HTR-8/SVneo (cell line): ENCODE measurements at regions not wholly inside any gene's neighbourhood (a gene's known extent, or its start where the extent isn't known, plus 50 kb on each side); places are given as distances from the start of the nearest gene placed in this dataset.

Experiments used
- DNase-seq: peaks from one replicate; pipeline ENCODE4 v3.0.0; 2011; ENCODE audit warnings: low spot score, mixed read lengths; ENCODE audit not compliant: insufficient read length
- FAIRE-seq: peaks from 2 replicates; lab custom pipeline; 2011; peaks lifted over from hg19 to GRCh38; lab: Jason Lieb, UNC

- FAIRE-seq: no peak
- DNase-seq: no peak
Measured at GRCh38 chr4:180698550-180699195, 1544.5 kb upstream of the TENM3 start.

GRCh38 chr4:180706766-180707165 lies 1536.4 kb upstream of the TENM3 start:
- FAIRE-seq: no peak
- no peak for DNase-seq

DNA sequence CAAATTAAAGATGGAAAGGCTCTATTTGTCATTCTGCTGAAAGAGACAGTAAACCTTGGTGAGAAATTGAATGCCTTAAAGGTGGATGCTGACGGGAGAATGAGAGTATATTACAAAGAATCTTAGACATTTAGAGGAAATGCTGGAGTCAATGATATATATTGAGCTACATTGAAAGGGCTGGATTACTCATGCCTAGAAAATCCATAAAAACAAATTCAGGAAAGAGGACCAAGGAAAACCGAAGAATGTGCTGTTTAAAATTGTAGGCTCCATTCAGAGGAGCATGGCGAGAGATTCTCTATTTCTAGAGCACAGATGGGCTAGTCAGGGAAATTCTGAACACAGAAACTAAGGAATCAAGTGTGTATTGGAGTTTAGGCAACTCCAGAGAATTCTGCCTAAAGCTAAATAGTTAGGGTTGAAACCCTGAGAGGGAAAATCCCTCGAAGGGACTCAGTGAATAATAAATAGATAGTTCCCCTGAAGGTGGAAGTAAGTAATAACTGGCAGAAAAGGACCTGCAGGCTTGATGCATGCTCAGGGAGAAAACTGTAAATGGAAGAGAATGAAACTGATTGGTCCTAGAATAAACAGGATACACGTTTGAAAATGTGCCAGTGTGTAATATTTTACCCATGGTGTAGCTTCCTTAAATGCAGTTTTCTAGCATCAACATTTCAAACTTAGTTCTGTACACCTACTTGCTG lies 1532.4 kb upstream of the TENM3 start:
- FAIRE-seq (no peak), DNase-seq (no peak)

GRCh38 chr4:180717451-180718033 lies 1525.7 kb upstream of the TENM3 start:
- FAIRE-seq: no peak

DNA sequence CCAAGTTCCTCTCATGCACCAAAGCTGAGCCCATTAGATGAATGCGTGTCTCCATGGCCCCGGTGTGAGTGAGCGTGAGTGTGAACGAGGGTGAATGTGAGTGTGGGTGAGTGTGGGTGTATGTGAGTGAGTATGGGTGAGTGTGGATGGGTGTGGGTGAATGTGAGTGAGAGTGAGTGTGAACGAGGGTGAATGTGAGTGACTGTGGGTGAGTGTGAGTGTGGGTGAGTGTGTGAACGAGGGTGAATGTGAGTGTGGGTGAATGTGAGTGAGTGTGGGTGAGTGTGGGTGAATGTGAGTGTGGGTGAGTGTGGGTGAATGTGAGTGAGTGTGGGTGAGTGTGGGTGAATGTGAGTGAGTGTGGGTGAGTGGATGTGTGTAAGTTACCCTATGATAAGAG lies 1521.8 kb upstream of the TENM3 start:
- FAIRE-seq (peak; percentile 94), DNase-seq (no peak)

More at GRCh38 chr4:180717451-180718033, 1525.7 kb upstream of the TENM3 start:
- DNase-seq: no peak

GRCh38 chr4:180726611-180727010 lies 1516.6 kb upstream of the TENM3 start:
- DNase-seq (no peak), FAIRE-seq (no peak)

GRCh38 chr4:180727478-180727877 lies 1515.7 kb upstream of the TENM3 start:
- DNase-seq (no peak), FAIRE-seq (no peak)

DNA sequence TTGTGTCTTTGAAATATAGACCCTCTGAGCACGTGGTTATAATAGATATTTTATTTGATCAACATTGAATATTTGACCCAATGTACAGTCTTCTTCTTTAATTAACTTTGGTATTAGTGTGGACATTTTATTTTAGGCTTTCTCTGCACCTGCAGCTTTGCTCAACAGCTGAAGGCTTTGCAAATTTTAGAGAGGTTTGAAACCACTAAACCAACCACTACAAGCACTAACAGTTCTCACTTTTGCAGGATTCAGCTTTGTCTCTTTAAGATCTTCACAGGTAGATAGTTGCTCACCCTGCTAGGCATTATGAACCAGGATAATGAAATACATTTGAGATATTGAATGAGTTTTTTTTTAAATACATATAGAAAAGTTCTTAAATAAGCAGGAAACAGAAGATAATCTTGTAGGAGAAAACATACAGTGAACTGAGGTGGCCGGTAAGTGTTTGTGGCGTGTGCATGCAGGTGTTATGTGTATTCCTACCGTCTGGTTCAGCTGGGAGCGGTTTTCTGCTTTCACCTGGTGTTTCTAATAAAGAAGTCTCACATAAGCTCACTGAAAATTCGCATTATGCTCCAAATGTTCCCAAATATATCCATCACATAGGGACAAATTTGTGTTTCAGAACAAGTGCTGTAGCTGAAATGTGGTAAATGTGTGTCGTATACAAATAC lies 1508.3 kb upstream of the TENM3 start:
- FAIRE-seq (no peak), DNase-seq (no peak)

DNA sequence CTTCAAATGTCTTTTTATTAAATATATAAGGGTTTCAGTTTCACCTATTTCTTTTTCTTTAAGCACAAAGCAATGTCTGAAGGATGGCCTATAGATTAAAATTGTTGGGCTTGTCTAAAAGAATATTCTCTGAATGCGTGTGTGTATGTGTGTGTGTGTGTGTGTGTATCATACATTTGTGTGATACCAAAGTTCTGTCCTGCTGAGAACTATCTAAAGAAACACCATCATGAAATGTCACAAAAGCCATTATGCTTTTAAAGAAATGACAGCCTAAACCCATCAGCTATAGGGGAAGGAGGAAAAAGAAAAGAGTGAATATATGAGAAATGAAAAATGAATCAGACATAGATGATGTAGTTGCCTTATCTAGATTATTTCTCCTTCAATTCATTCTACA lies 1501.5 kb upstream of the TENM3 start:
- DNase-seq: no peak
- no peak for FAIRE-seq

DNA sequence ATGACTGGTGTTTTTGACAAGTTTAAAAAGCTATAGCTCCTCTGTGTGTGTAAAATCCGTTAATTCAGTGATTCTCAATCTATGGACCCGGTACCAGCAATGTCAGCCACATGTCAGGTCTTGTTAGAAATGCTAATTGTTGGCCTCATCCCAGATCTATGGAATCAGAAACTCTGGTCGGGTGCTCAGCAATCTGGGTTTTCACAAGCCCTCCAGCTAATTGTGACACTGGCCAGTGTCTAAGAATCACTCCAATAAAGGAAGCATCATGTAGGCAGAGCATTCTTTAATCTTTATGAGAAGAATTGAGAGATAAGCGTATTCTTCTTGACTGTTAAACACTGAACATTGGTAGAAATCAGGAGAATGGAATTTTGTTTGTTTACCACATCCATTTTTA lies 1498.2 kb upstream of the TENM3 start:
- no peak for FAIRE-seq
- no peak for DNase-seq

- FAIRE-seq: no peak
- no peak for DNase-seq
Measured at GRCh38 chr4:180751009-180751408, 1492.2 kb upstream of the TENM3 start.

GRCh38 chr4:180757927-180758326 lies 1485.3 kb upstream of the TENM3 start:
- FAIRE-seq (no peak), DNase-seq (no peak)

- FAIRE-seq: no peak
- DNase-seq: no peak
Measured at GRCh38 chr4:180766045-180766444, 1477.2 kb upstream of the TENM3 start.

DNA sequence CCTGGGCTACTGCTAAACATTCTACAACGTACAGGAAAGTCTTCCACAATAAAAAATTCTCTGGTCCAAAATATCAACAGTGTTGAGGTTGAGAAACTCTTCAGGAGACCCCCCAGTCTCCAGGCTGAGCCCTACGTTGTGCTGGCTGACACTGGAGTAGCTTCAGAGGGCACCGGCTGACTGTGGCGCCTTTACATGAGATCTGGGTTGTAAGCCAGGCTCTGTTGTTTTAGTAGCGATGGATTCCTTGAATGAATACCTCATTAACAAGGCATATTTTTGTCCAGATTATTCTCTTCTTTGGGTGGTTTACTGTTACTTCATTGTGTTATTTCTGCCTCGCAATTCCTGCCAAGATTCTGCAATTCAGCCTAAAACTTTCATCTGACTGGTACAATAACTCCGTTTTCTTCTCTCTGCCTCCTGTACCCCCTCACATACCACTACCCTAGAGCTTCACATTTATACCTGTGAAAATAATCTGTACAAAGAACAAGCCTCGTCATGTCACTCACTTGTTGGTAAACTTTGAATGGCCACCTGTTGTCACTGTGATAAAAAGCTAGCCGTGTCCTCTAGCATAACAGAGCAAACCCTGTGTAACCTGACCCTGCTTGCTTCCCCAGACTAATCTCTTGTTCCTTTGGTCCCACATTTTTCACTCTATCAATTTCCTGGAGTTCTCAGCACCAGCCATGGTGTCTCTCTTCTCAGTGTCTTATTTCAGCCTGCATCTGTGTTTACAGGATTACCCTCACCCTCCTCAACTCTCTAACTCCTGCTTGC lies 1476.1 kb upstream of the TENM3 start:
- FAIRE-seq (no peak), DNase-seq (no peak)

GRCh38 chr4:180768610-180769009 lies 1474.6 kb upstream of the TENM3 start:
- no peak for FAIRE-seq

DNA sequence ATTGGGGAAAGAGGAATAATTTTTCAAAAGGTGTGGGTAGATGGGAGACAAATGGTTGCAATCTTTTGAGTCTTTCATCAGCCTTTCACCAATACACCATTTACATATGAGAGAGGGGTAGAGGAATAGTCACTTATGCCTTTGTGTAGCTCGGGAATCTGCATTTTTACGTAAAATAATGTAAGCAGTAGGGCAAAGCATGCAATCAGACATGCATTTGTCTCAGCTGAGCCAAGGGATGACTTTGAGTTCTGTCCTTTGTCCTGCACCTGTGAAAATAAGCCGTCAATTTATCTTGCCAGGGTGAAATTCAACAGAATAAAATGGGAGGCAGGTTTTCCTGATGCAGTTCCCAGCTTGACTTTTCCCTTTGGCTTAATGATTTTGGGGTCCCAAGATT lies 1473.4 kb upstream of the TENM3 start:
- FAIRE-seq: no peak
- no peak for DNase-seq

More at GRCh38 chr4:180768610-180769009, 1474.6 kb upstream of the TENM3 start:
- DNase-seq: no peak

DNA sequence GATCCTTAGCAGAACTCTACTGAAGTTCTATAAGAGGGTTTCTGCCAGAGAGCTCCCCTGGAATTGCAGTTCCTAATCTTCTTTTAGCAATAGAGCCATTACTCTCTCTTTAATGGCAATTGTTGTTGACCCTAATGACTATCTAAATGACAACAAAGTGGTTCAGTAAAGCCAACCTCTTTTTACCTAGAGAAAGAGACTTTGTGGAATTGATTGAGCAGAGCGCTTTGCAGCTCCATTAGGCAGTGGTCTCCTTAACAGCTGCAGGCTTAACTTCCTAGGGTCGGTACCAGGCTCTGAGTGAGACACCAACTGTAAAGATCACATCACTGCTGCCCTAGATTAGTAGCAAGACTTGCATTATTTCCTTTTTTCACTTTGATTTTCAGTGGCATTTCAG lies 1472.9 kb upstream of the TENM3 start:
- FAIRE-seq (no peak), DNase-seq (no peak)

DNA sequence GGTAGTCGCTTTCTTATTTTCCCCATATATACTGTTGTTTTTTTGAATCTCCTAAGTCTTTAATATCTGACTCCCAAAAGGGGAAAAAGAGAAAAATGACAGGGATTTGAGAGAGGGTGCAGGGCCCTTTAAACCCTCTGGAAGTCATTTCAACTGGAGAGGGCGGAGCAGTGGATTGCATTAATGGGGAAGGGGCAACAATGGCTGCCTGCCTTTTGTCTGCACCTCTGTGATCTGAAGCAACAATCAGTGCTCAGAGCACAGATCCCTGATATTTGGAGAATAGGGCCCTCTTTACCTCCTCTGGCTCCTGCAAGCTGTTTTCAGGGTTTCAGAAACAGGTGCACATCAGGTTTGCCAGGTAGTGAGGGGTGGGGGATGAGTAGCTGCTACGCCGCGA lies 1458.3 kb upstream of the TENM3 start:
- no peak for DNase-seq
- no peak for FAIRE-seq

DNA sequence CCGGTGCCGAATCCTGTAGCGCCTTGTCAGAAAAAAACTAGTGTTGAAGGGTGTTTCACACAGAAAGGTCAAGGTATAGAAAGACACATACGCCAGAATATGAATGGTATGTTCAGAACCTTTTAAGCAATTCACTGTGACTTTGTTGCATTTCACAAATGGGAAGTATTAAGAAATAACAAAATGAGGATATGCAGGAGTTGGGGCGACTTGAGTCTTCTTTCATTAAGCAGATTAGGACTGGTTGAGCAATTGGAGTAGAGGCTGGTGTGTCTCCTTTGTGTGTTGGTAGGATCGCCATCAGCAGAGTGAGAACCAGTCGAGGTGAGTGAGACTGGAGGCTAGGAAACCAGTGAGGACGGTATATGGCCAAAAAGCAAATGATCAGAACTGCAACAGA lies 1454.5 kb upstream of the TENM3 start:
- DNase-seq: no peak
- no peak for FAIRE-seq

- DNase-seq (no peak), FAIRE-seq (no peak)
Measured at GRCh38 chr4:180789929-180790328, 1453.3 kb upstream of the TENM3 start.
